ENCODE measurements at regions not wholly inside any gene's neighbourhood (a gene's known extent, or its start where the extent isn't known, plus 50 kb on each side); places are given as distances from the start of the nearest gene placed in this dataset.

- H3K9me3 ChIP-seq (replicated peaks; ENCODE audit: control insufficient read depth, insufficient read depth, low read depth, low read length), result no peaks in the 10 kb centered on the region
- no peaks in the 10 kb centered on the region for H3K27me3 ChIP-seq (ENCODE audit: control insufficient read depth in 2 of 2, insufficient read depth in 2 of 2, low read length in 2 of 2)
- H2AFZ ChIP-seq (ENCODE audit: low read depth, low read length), result no peak overlapping the region
- H3K9me1 ChIP-seq (ENCODE audit: control insufficient read depth, insufficient read depth, low read length), result no peaks in the 10 kb centered on the region
- BruUV-seq (replicated peaks), result no TSS peak
- TF ChIP-seq CEBPZ (IDR thresholded peaks at IDR 0.05; ENCODE audit: borderline replicate concordance, low read depth, low read length) (no peak), ZBED1 (IDR thresholded peaks at IDR 0.05) (no peak), ARHGAP35 (IDR thresholded peaks at IDR 0.05; ENCODE audit: partially characterized antibody) (no peak), E2F4 (CRISPR knock-in tag; IDR thresholded peaks at IDR 0.05; ENCODE audit: low read depth) (no peak), HEY1 (CRISPR knock-in tag; IDR thresholded peaks at IDR 0.05; ENCODE audit: borderline replicate concordance) (no peak), SIN3B (IDR thresholded peaks at IDR 0.05; ENCODE audit: low read depth) (no peak)
- TF ChIP-seq, protein P1, sequence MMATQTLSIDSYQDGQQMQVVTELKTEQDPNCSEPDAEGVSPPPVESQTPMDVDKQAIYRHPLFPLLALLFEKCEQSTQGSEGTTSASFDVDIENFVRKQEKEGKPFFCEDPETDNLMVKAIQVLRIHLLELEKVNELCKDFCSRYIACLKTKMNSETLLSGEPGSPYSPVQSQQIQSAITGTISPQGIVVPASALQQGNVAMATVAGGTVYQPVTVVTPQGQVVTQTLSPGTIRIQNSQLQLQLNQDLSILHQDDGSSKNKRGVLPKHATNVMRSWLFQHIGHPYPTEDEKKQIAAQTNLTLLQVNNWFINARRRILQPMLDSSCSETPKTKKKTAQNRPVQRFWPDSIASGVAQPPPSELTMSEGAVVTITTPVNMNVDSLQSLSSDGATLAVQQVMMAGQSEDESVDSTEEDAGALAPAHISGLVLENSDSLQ (IDR thresholded peaks at IDR 0.05), result no peak
- in situ Hi-C loops (cut with MboI), result no loop called here
- ATAC-seq (no peak), DNase-seq (ENCODE audit: extremely low read depth in 1 of 4, low spot score in 3 of 4) (no peak), FAIRE-seq (no peak)
- intact Hi-C loops (cut with micrococcal nuclease), result no loop called here
- no peak overlapping the region for H3K4me2 ChIP-seq (ENCODE audit: insufficient read depth, low read length)
- no peaks in the 10 kb centered on the region for H4K20me1 ChIP-seq (replicated peaks; ENCODE audit: control insufficient read depth, insufficient read depth, low read length)
- ChIA-PET POLR2A (no interaction called here), CTCF (ENCODE audit: low intra/inter-chr PET ratio) (no interaction called here)
- no peak overlapping the region for H3K9ac ChIP-seq (ENCODE audit: insufficient read depth in 1 of 2, low read depth in 2 of 2, low read length in 2 of 2)
- no peak overlapping the region for H3K4me3 ChIP-seq
- H3K36me3 ChIP-seq (ENCODE audit: control insufficient read depth, insufficient read depth, low read length), result no peaks in the 10 kb centered on the region
- no peaks in the 10 kb centered on the region for H3K79me2 ChIP-seq (ENCODE audit: control insufficient read depth, insufficient read depth, low read length)
- WGBS (ENCODE audit: insufficient coverage, low coverage, missing lambda C conversion rate), result 3% methylated on average over 2 of the region's 2 CpGs
- no peak overlapping the region for H3K27ac ChIP-seq (ENCODE audit: extremely low read depth, low read depth, low read length)
- no peaks in the 10 kb centered on the region for H3K4me1 ChIP-seq (replicated peaks in 1 of 2; ENCODE audit: control insufficient read depth in 2 of 2, insufficient read depth in 2 of 2, low read length in 2 of 2)
Measured at GRCh38 chr2:163397451-163397850, 338.4 kb downstream of the FIGN start.
